SW 1271 (cell line): ENCODE measurements at regions not wholly inside any gene's neighbourhood (a gene's known extent, or its start where the extent isn't known, plus 50 kb on each side); places are given as distances from the start of the nearest gene placed in this dataset.
A peak's percentile ranks its signal among the peaks of the same experiment; 100 is the strongest.
"Not testable (repeated sequence)": the region's sequence is repeated elsewhere in the genome, so short reads cannot be mapped to it uniquely, and the experiment has no call there.

Experiments
- DNase-seq, 2 experiments: peaks; one replicate each; lab custom pipeline; 2025; lab: John Stamatoyannopoulos, UW

GRCh38 chr6:144534180-144534579, 249.0 kb downstream of the UTRN start:
- DNase-seq, result no peak

GRCh38 chr6:144535630-144536029, 250.5 kb downstream of the UTRN start:
- no peak for DNase-seq

- DNase-seq, result no peak
These were observed 250.9 kb downstream of the UTRN start for GRCh38 chr6:144536079-144536478.

GRCh38 chr6:144543006-144543871, 258.1 kb downstream of the UTRN start:
- DNase-seq, result peak in 1 of 2 experiments; percentile 37

GRCh38 chr6:144544266-144544830, 259.2 kb downstream of the UTRN start:
- DNase-seq, result no peak

GRCh38 chr6:144546807-144547206, 261.7 kb downstream of the UTRN start:
- DNase-seq, result no peak

- DNase-seq, result no peak
These were observed 262.3 kb downstream of the UTRN start for GRCh38 chr6:144547409-144547808.

GRCh38 chr6:144548536-144548935, 263.4 kb downstream of the UTRN start:
- DNase-seq, result no peak

GRCh38 chr6:144549837-144550747, 265.0 kb downstream of the UTRN start:
- DNase-seq, result no peak

- no peak for DNase-seq
These were observed 266.2 kb downstream of the UTRN start for GRCh38 chr6:144551339-144551738.

GRCh38 chr6:144555066-144555465, 269.9 kb downstream of the UTRN start:
- no peak for DNase-seq

- peak in 1 of 2 experiments; percentile 5 for DNase-seq
These were observed 274.9 kb downstream of the UTRN start for GRCh38 chr6:144559865-144560593.

- DNase-seq, result no peak
These were observed 276.4 kb downstream of the UTRN start for GRCh38 chr6:144561455-144562043.

- DNase-seq, result no peak
These were observed 279.1 kb downstream of the UTRN start for GRCh38 chr6:144564202-144564601.

GRCh38 chr6:144566868-144567615, 281.9 kb downstream of the UTRN start:
- DNase-seq, result no peak

GRCh38 chr6:144568241-144568640, 283.1 kb downstream of the UTRN start:
- DNase-seq, result no peak

GRCh38 chr6:144572541-144572940, 287.4 kb downstream of the UTRN start:
- not testable (repeated sequence) for DNase-seq

- no peak for DNase-seq
These were observed 289.7 kb downstream of the UTRN start for GRCh38 chr6:144574796-144575195.

- no peak for DNase-seq
These were observed 290.2 kb downstream of the UTRN start for GRCh38 chr6:144575327-144575726.

- no peak for DNase-seq
These were observed 291.7 kb downstream of the UTRN start for GRCh38 chr6:144576871-144577270.
